ENCODE measurements at regions not wholly inside any gene's neighbourhood (a gene's known extent, or its start where the extent isn't known, plus 50 kb on each side); places are given as distances from the start of the nearest gene placed in this dataset.

DNA sequence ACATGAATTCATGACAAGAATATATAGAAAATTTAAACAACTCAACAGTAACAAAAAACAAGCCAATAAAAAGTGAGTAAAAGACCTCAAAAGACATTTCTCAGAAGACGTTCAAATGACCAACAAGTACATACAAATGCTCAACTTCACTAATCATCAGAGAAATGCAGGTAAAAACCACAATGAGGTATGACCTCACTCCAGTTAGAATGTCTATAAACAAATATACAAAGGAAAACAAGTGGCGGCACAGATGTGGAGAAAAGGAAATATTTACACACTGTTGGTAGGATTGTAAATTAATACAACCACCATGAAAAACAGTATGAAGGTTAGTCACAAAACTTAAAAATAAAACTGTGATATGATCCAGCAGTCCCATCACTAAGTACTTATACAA, 1033.1 kb downstream of the RAPGEF2 start:
- no peaks in the 10 kb centered on the region for H4K20me1 ChIP-seq (ENCODE audit: insufficient read depth, low read length)
- no peak overlapping the region for H3K27ac ChIP-seq (ENCODE audit: low read length)
- no peaks in the 10 kb centered on the region for H3K79me2 ChIP-seq (ENCODE audit: low read length)
- peaks cover 3% of the 10 kb centered on the region for H3K4me1 ChIP-seq (ENCODE audit: low read length)
- no peak for TF ChIP-seq EZH2phosphoT487 (IDR thresholded peaks at IDR 0.05; ENCODE audit: low read depth)
- TF ChIP-seq, protein P1, sequence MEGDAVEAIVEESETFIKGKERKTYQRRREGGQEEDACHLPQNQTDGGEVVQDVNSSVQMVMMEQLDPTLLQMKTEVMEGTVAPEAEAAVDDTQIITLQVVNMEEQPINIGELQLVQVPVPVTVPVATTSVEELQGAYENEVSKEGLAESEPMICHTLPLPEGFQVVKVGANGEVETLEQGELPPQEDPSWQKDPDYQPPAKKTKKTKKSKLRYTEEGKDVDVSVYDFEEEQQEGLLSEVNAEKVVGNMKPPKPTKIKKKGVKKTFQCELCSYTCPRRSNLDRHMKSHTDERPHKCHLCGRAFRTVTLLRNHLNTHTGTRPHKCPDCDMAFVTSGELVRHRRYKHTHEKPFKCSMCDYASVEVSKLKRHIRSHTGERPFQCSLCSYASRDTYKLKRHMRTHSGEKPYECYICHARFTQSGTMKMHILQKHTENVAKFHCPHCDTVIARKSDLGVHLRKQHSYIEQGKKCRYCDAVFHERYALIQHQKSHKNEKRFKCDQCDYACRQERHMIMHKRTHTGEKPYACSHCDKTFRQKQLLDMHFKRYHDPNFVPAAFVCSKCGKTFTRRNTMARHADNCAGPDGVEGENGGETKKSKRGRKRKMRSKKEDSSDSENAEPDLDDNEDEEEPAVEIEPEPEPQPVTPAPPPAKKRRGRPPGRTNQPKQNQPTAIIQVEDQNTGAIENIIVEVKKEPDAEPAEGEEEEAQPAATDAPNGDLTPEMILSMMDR (IDR thresholded peaks at IDR 0.05; ENCODE audit: low read depth, low read length), result no peak
- no peak overlapping the region for H3K9ac ChIP-seq (ENCODE audit: low read length)
- H2AFZ ChIP-seq (ENCODE audit: low read depth, low read length), result no peak overlapping the region
- H3K27me3 ChIP-seq (ENCODE audit: low read depth, low read length), result no peaks in the 10 kb centered on the region
- H3K4me2 ChIP-seq (ENCODE audit: low read length), result no peak overlapping the region
- no peak overlapping the region for H3K4me3 ChIP-seq (ENCODE audit: low read length)
- H3K9me3 ChIP-seq (ENCODE audit: insufficient read depth, low read length), result peaks cover 25% of the 10 kb centered on the region
- H3K36me3 ChIP-seq (replicated peaks; ENCODE audit: low read depth, low read length), result peaks cover 3% of the 10 kb centered on the region

DNA sequence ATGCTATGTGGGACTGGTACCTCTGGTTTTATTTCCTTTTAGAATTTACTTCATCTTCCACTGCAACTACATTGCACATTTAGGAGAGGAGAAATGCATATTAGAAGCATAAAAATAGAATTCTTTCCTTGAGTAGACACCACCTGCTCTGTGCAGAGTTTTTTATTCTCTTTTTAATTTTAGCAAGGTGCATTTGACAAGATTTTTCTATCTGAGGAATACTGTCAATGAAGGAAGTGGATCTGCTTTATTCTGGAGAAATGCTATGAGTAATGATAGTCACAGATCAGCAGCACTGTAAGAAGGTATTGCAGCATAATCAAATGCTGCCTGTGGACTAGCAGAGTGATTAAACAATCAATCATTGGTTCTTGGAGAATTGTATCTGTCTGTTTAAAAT, 1038.3 kb downstream of the RAPGEF2 start:
- Histone ChIP-seq H3K27ac (ENCODE audit: low read length) (no peak overlapping the region), H3K79me2 (ENCODE audit: low read length) (no peaks in the 10 kb centered on the region), H3K9ac (ENCODE audit: low read length) (no peak overlapping the region), H3K36me3 (replicated peaks; ENCODE audit: low read depth, low read length) (no peaks in the 10 kb centered on the region), H2AFZ (ENCODE audit: low read depth, low read length) (no peak overlapping the region), H3K4me3 (ENCODE audit: low read length) (no peak overlapping the region), H3K4me1 (ENCODE audit: low read length) (peaks cover 28% of the 10 kb centered on the region), H3K4me2 (ENCODE audit: low read length) (no peak overlapping the region), H3K9me3 (ENCODE audit: insufficient read depth, low read length) (no peaks in the 10 kb centered on the region), H4K20me1 (ENCODE audit: insufficient read depth, low read length) (0 out of 2 replicates have a peak, but pooled peaks cover 2% of the 10 kb centered on the region), H3K27me3 (ENCODE audit: low read depth, low read length) (no peaks in the 10 kb centered on the region)
- TF ChIP-seq EZH2phosphoT487 (IDR thresholded peaks at IDR 0.05; ENCODE audit: low read depth), result no peak
- TF ChIP-seq, protein P1 (IDR thresholded peaks at IDR 0.05; ENCODE audit: low read depth, low read length), result no peak

DNA sequence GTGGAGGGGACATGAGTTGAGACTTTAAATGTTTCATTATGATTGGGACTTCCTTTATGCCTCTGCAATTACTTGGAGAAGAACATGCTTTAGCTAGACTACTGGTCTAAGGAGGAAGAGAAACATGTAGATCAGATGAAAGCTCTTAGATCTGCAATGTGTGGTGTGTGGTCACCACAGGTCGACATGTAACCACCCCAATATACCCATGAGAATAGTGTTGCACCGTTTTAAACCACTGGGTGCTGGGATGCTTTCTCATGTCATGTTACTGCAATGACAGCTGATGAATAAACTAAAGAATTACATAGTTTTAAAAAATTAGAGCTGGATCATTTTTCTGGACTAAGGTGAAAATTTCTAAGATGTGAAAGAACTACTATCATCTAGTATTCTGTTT, 1039.7 kb downstream of the RAPGEF2 start:
- TF ChIP-seq, protein P1 (IDR thresholded peaks at IDR 0.05; ENCODE audit: low read depth, low read length), result 0 out of 2 replicates have a peak, but pooled peaks have one; percentile 9
- TF ChIP-seq EZH2phosphoT487 (IDR thresholded peaks at IDR 0.05; ENCODE audit: low read depth), result 0 out of 2 replicates have a peak, but pooled peaks have one; percentile 49
- H3K9me3 ChIP-seq (ENCODE audit: insufficient read depth, low read length), result no peaks in the 10 kb centered on the region
- H3K79me2 ChIP-seq (ENCODE audit: low read length), result no peaks in the 10 kb centered on the region
- H3K4me1 ChIP-seq (ENCODE audit: low read length), result peaks cover 28% of the 10 kb centered on the region
- no peak overlapping the region for H2AFZ ChIP-seq (ENCODE audit: low read depth, low read length)
- H3K9ac ChIP-seq (ENCODE audit: low read length), result no peak overlapping the region
- H3K4me3 ChIP-seq (ENCODE audit: low read length), result 0 out of 2 replicates have a peak overlapping the region, but pooled peaks have one; percentile 3
- 0 out of 2 replicates have a peak, but pooled peaks cover 2% of the 10 kb centered on the region for H4K20me1 ChIP-seq (ENCODE audit: insufficient read depth, low read length)
- no peaks in the 10 kb centered on the region for H3K36me3 ChIP-seq (replicated peaks; ENCODE audit: low read depth, low read length)
- H3K4me2 ChIP-seq (ENCODE audit: low read length), result peak overlapping the region; percentile 49
- peak overlapping the region; percentile 43 for H3K27ac ChIP-seq (ENCODE audit: low read length)
- no peaks in the 10 kb centered on the region for H3K27me3 ChIP-seq (ENCODE audit: low read depth, low read length)

DNA sequence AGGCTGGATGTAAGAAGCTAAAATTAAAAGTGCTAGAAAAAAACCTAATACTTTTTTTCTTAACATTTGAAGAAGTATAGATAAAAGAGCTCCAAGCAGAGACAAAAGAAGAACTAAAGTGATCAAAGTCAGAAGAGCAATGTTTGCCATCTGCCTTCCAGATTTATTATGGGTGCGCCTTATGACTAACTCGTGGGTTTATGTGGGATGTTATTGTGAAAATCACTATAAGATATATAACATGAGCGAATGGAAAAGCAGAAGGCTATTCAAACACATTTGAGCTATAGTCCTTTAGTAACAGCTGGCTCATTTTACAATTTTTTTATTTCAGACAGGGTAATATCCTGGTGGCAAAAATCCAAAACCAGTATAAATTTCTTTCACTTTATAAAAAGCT, 1040.7 kb downstream of the RAPGEF2 start:
- 0 out of 2 replicates have a peak, but pooled peaks cover 2% of the 10 kb centered on the region for H4K20me1 ChIP-seq (ENCODE audit: insufficient read depth, low read length)
- no peaks in the 10 kb centered on the region for H3K36me3 ChIP-seq (replicated peaks; ENCODE audit: low read depth, low read length)
- H3K27ac ChIP-seq (ENCODE audit: low read length), result no peak overlapping the region
- peaks cover 28% of the 10 kb centered on the region for H3K4me1 ChIP-seq (ENCODE audit: low read length)
- no peak overlapping the region for H3K9ac ChIP-seq (ENCODE audit: low read length)
- H3K79me2 ChIP-seq (ENCODE audit: low read length), result no peaks in the 10 kb centered on the region
- no peak overlapping the region for H3K4me2 ChIP-seq (ENCODE audit: low read length)
- H3K9me3 ChIP-seq (ENCODE audit: insufficient read depth, low read length), result no peaks in the 10 kb centered on the region
- H3K27me3 ChIP-seq (ENCODE audit: low read depth, low read length), result no peaks in the 10 kb centered on the region
- no peak overlapping the region for H3K4me3 ChIP-seq (ENCODE audit: low read length)
- TF ChIP-seq, protein P1 (IDR thresholded peaks at IDR 0.05; ENCODE audit: low read depth, low read length), result no peak
- no peak for TF ChIP-seq EZH2phosphoT487 (IDR thresholded peaks at IDR 0.05; ENCODE audit: low read depth)
- no peak overlapping the region for H2AFZ ChIP-seq (ENCODE audit: low read depth, low read length)

Data from OCI-LY3 (cell line).